Ishikawa (cell line): ENCODE measurements at regions not wholly inside any gene's neighbourhood (a gene's known extent, or its start where the extent isn't known, plus 50 kb on each side); places are given as distances from the start of the nearest gene placed in this dataset.

Source experiments
- CEBPB ChIP-seq: IDR thresholded peaks from 2 replicates; pipeline ENCODE4 v1.6.1; 2012
- CREB1 ChIP-seq: IDR thresholded peaks from 2 replicates; pipeline ENCODE4 v1.6.1; 2012; ENCODE audit warnings: low read depth
- EGR1 ChIP-seq: IDR thresholded peaks from 2 replicates; pipeline ENCODE4 v1.6.1; 2012
- EP300 ChIP-seq: IDR thresholded peaks from 2 replicates; pipeline ENCODE4 v1.6.1; 2012; ENCODE audit warnings: borderline replicate concordance
- FOXM1 ChIP-seq: IDR thresholded peaks from 2 replicates; pipeline ENCODE4 v1.6.1; 2012; ENCODE audit warnings: low read depth, borderline replicate concordance
- NFIC ChIP-seq: IDR thresholded peaks from 2 replicates; pipeline ENCODE4 v1.6.1; 2012
- RAD21 ChIP-seq: IDR thresholded peaks from 2 replicates; pipeline ENCODE4 v1.6.1; 2012; ENCODE audit warnings: low read depth
- REST ChIP-seq: IDR thresholded peaks from 2 replicates; pipeline ENCODE4 v1.6.1; 2012; ENCODE audit warnings: low read depth, mild to moderate bottlenecking
- TAF1 ChIP-seq: IDR thresholded peaks from 2 replicates; pipeline ENCODE4 v1.6.1; 2012; ENCODE audit warnings: low read depth, mild to moderate bottlenecking
- TCF12 ChIP-seq: IDR thresholded peaks from 2 replicates; pipeline ENCODE4 v1.6.1; 2012; ENCODE audit warnings: low read depth
- TEAD4 ChIP-seq: IDR thresholded peaks from 2 replicates; pipeline ENCODE4 v1.6.1; 2012
- USF1 ChIP-seq: IDR thresholded peaks from 2 replicates; pipeline ENCODE4 v1.6.1; 2012
- YY1 ChIP-seq: IDR thresholded peaks from 2 replicates; pipeline ENCODE4 v1.6.1; 2012; ENCODE audit warnings: low read depth
- ZBTB7A ChIP-seq: IDR thresholded peaks from 2 replicates; pipeline ENCODE4 v1.6.1; 2012; ENCODE audit warnings: low read depth
- TF ChIP-seq, protein P1 (sequence below): IDR thresholded peaks from 2 replicates; pipeline ENCODE4 v1.6.1; 2012

DNA sequence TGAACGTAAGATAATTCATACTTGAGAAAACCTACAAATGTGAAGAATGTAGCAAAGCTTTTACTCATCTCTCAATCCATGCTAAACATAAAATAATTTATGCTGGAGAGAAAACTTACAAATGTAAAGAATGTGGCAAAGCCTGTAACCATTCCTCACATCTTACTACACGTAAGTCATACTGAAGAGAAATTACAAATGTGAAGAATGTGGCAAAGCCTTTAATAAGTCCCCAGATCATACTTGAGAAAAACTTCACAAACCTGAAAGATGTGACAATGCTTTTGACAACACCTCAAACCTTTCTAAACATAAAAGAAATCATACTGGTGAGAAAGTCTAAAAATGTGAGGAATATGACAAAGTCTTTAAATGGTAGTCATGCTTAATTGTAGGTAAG lies 89.4 kb downstream of the ZNF675 start:
- TF ChIP-seq RAD21 (no peak), FOXM1 (no peak), TEAD4 (no peak), YY1 (no peak), EGR1 (no peak), USF1 (no peak), CREB1 (no peak), NFIC (no peak), ZBTB7A (no peak), TCF12 (no peak), CEBPB (no peak), EP300 (no peak), REST (no peak), TAF1 (no peak)
- TF ChIP-seq, protein P1, sequence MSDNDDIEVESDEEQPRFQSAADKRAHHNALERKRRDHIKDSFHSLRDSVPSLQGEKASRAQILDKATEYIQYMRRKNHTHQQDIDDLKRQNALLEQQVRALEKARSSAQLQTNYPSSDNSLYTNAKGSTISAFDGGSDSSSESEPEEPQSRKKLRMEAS, result no peak

GRCh38 chr19:23596872-23597271 lies 90.1 kb downstream of the ZNF675 start:
- TF ChIP-seq CEBPB, result no peak
- TF ChIP-seq EP300, result no peak
- TF ChIP-seq TCF12, result no peak
- TF ChIP-seq USF1, result no peak
- TF ChIP-seq EGR1, result no peak
- no peak for TF ChIP-seq RAD21
- TF ChIP-seq NFIC, result no peak
- TF ChIP-seq YY1, result no peak
- no peak for TF ChIP-seq CREB1
- no peak for TF ChIP-seq TAF1
- no peak for TF ChIP-seq ZBTB7A
- TF ChIP-seq REST, result no peak
- TF ChIP-seq, protein P1, result no peak
- TF ChIP-seq TEAD4, result no peak
- TF ChIP-seq FOXM1, result no peak

DNA sequence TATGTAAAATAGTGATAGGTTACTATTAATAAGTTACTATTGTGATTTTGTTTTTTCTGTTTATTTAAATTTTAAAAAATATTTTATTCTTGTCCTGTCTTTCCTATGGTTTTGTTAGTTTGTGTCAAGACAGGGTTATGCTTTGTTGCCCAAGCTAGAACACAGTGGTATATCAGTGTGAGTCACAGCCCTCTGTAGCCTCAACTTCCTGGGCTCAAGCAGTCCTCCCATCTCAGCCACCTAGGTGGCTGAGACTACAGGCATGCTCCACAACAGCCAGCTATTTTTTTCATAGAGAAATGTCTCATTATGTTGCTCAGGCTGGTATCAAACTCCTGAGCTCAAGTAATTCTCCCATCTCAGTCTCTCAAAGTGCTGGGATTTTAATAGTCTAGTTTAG lies 99.5 kb downstream of the ZNF675 start:
- no peak for TF ChIP-seq TAF1
- TF ChIP-seq TEAD4, result no peak
- no peak for TF ChIP-seq ZBTB7A
- no peak for TF ChIP-seq CEBPB
- no peak for TF ChIP-seq CREB1
- TF ChIP-seq TCF12, result no peak
- TF ChIP-seq REST, result no peak
- no peak for TF ChIP-seq EGR1
- TF ChIP-seq RAD21, result no peak
- TF ChIP-seq FOXM1, result no peak
- TF ChIP-seq USF1, result no peak
- no peak for TF ChIP-seq EP300
- TF ChIP-seq, protein P1, result no peak
- no peak for TF ChIP-seq NFIC
- no peak for TF ChIP-seq YY1

DNA sequence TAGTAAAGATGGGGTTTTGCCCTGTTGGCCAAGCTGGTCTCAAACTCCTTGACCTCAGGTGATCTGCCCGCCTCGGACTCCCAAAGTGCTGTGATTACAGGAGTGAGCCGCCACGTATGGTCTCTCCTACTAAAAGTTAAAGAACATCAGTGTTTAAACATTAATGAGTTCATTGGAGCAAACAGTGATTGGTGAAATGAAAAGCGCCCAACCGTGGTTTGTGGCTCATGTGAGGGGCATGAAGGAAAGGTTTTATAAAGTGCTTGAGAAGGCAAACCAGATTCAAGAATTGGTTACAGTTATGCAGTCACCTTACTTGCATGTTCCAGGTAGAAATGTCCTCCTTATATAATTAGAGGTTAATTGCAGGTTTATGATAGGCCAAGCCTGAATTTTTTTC lies 109.5 kb downstream of the ZNF675 start:
- TF ChIP-seq TEAD4, result no peak
- no peak for TF ChIP-seq REST
- TF ChIP-seq RAD21, result no peak
- no peak for TF ChIP-seq USF1
- TF ChIP-seq, protein P1, result no peak
- no peak for TF ChIP-seq CEBPB
- TF ChIP-seq NFIC, result no peak
- TF ChIP-seq EGR1, result no peak
- no peak for TF ChIP-seq TCF12
